ENCODE measurements at regions not wholly inside any gene's neighbourhood (a gene's known extent, or its start where the extent isn't known, plus 50 kb on each side); places are given as distances from the start of the nearest gene placed in this dataset.

DNA sequence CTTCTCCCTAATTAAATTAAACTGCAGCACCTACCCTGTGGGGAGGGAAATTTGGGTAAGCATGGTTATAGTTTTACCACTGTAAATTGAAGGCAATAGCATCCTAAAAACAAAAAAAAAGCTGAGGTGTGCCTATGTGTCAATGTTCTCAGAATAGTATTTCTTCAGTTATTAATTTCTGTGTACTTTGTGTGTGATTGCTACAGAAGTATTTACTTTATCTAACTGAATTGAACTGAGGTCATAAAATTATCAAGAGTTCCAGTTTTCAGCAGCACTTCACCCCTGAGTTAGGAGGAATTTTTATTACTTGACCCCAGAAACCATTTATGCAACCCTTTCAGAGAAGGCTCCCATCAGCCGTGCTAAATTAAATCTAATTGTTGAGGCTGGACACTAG, 333.6 kb upstream of the ALCAM start:
- no peak for DNase-seq (ENCODE audit: low spot score)
- TF ChIP-seq, protein P1, sequence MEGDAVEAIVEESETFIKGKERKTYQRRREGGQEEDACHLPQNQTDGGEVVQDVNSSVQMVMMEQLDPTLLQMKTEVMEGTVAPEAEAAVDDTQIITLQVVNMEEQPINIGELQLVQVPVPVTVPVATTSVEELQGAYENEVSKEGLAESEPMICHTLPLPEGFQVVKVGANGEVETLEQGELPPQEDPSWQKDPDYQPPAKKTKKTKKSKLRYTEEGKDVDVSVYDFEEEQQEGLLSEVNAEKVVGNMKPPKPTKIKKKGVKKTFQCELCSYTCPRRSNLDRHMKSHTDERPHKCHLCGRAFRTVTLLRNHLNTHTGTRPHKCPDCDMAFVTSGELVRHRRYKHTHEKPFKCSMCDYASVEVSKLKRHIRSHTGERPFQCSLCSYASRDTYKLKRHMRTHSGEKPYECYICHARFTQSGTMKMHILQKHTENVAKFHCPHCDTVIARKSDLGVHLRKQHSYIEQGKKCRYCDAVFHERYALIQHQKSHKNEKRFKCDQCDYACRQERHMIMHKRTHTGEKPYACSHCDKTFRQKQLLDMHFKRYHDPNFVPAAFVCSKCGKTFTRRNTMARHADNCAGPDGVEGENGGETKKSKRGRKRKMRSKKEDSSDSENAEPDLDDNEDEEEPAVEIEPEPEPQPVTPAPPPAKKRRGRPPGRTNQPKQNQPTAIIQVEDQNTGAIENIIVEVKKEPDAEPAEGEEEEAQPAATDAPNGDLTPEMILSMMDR (IDR thresholded peaks at IDR 0.05): no peak
- ATAC-seq (ENCODE audit: low FRiP score): no peak

DNA sequence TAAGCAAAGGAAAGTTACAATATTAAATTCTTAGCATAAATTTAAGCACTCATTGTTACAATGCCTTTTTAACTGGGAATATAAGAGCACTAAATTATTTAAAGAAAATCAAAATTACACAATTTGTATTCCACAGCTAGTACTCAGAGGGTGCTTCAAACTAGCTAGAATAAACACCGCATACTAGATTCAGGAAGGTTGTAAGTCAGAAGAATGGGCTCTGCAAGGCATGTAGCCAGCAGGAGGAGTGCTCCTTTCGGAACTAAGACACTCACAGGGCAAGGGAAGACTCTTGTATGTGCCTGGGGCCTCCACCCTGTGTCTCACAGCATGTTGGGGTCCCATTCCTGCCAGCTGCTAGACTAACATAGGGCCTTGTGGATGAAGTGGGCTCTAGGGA, 327.7 kb upstream of the ALCAM start:
- ATAC-seq (ENCODE audit: low FRiP score) (no peak), DNase-seq (ENCODE audit: low spot score) (no peak)
- TF ChIP-seq, protein P1 (IDR thresholded peaks at IDR 0.05): no peak

DNA sequence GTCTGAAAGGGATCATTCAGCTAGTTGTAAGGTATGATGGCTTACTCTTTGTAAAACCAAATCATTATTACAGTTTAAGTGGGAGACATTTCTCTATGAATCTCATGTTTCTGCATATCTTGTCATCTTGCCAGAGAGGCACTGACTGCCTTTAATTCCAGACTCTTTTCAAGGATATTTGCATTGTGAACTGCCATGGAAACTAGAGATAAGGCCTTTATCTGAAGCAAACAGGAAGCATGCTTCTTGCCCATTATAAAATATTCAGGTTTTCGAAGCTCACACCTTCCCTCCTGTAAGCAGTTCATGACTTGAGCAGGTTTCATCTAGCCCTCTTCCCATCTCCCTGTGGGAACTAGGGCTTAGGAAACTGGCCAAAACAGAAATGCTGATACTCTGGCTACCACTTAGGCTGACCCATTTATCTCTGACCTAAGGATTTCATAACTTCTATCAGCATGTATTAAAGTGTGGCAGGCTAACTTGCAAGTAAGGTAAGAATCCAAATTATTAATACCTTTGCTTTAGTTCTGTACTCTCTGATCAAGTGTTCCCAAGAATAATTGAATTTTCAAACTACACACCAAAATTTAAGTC, 326.6 kb upstream of the ALCAM start:
- DNase-seq (ENCODE audit: low spot score) (no peak), ATAC-seq (ENCODE audit: low FRiP score) (no peak)
- TF ChIP-seq, protein P1 (IDR thresholded peaks at IDR 0.05): no peak

DNA sequence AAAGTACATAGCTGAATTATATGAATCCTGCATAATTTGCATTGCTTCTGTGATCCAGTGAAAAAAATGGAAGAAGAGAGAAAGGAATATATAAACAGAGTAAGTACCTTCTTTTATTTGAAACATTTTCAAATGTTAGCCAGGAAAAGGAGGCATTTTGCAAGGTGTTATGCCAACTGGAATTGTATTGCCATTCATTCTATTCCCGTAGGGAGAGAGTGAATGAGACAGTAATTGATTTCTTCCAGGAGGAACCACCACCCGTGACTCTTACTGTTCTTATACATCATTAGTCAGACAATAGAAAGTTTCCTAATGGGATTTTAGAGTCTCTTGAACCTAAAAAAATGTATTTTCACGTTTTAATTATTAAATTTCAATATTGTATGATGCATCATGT, 324.1 kb upstream of the ALCAM start:
- TF ChIP-seq, protein P1 (IDR thresholded peaks at IDR 0.05): no peak

DNA sequence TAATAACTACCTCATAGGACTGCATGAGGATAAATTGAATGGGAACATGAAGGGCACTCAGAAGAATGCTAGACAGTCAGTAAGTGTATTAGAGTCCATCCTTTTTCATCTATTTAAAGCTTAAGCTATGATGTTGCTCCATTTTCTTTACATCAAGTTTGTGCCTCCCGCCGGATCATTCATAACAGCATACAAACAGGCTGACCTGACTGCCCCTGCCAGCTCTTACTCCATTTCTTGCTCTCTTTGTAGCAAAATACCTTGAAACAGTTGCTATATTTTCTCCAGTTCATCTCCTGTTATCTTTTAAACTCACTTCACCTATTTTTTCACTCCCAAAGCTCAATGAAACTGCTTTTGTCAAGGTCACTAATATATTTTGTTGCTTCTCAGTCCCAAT, 315.6 kb upstream of the ALCAM start:
- no peak for ATAC-seq (ENCODE audit: low FRiP score)
- TF ChIP-seq, protein P1 (IDR thresholded peaks at IDR 0.05): no peak
- no peak for DNase-seq (ENCODE audit: low spot score)

More for the DNA sequence above, 324.1 kb upstream of the ALCAM start:
- ATAC-seq (ENCODE audit: low FRiP score) (no peak), DNase-seq (ENCODE audit: low spot score) (no peak)

DNA sequence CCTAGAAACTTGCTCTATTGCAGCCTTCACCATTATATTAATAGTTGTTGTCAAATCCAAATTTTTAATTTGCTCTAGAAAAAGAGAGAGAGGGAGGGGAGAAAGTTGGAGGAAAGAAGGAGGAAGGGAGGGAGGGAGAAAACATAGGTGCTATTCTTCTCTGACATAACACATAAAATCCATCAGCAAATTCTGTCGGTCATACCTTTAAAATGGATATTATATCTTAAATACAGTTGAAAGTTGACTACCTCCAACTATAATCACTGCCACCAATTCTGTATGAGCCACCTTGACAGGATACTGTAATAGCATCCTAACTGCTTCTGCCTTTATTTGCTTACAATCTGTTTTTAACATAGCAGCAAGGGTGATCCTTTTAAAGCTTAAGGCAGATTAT, 314.7 kb upstream of the ALCAM start:
- ATAC-seq (ENCODE audit: low FRiP score) (no peak), DNase-seq (ENCODE audit: low spot score) (no peak)
- TF ChIP-seq, protein P1 (IDR thresholded peaks at IDR 0.05): no peak

DNA sequence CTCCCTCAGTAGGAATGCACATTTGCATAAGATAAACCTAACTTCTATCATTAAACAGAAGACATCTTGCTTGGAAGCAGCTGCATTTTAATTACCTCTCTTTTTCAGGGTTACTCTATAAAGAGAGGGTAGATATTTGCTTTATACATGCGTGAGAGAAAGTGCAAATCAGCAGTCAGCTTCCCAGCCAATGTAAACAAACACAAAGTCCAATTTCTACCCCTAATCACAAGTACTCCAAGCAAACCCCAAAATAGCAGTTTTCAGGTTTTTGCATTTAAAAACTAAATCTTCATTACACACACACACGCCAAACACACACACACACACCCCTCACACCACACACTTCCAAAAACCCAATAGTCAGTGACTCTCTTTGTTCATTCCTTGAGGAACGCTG, 303.9 kb upstream of the ALCAM start:
- no peak for DNase-seq (ENCODE audit: low spot score)
- no peak for ATAC-seq (ENCODE audit: low FRiP score)
- TF ChIP-seq, protein P1 (IDR thresholded peaks at IDR 0.05): no peak
